Upper lobe of left lung (tissue), 4 donors: ENCODE measurements at regions not wholly inside any gene's neighbourhood (a gene's known extent, or its start where the extent isn't known, plus 50 kb on each side); places are given as distances from the start of the nearest gene placed in this dataset.

Source experiments
- CTCF ChIP-seq, 6 experiments: fragments of 450-650 bp in 4 of 6; fragments of 200-600 bp in 2 of 6; sonication (generic) in 2 of 6; IDR thresholded peaks; one replicate each; pipeline ENCODE4 v1.5.1; 2016 to 2019; ENCODE audit warnings: antibody characterized with exemption in 6 of 6
- POLR2A ChIP-seq, 4 donors: fragments of 450-650 bp; IDR thresholded peaks; one replicate each; pipeline ENCODE4 v1.5.1; 2016 to 2017; ENCODE audit warnings: antibody characterized with exemption in 4 of 4, mild to moderate bottlenecking in 2 of 4

GRCh38 chr20:53743607-53744260 lies 150.1 kb upstream of the ZNF217 start:
- TF ChIP-seq CTCF (IDR thresholded peaks at IDR 0.05) (no peak), POLR2A (IDR thresholded peaks at IDR 0.05) (no peak)
